HEK293T (cell line): ENCODE measurements at regions not wholly inside any gene's neighbourhood (a gene's known extent, or its start where the extent isn't known, plus 50 kb on each side); places are given as distances from the start of the nearest gene placed in this dataset.
"Not testable (repeated sequence)": the region's sequence is repeated elsewhere in the genome, so short reads cannot be mapped to it uniquely, and the experiment has no call there.

Experiments used
- BHLHE40 ChIP-seq: fragments of 450-650 bp; IDR thresholded peaks from 2 replicates; pipeline ENCODE4 v1.6.1; 2016; ENCODE audit warnings: mild to moderate bottlenecking, moderate library complexity, borderline replicate concordance
- FOXK2 ChIP-seq: fragments of 450-650 bp; IDR thresholded peaks from 2 replicates; pipeline ENCODE4 v1.6.1; 2016; ENCODE audit warnings: mild to moderate bottlenecking
- FOXM1 ChIP-seq: fragments of 450-650 bp; IDR thresholded peaks from 2 replicates; pipeline ENCODE4 v1.6.1; 2017; ENCODE audit warnings: mild to moderate bottlenecking, borderline replicate concordance
- NFRKB ChIP-seq: fragments of 450-650 bp; IDR thresholded peaks from 2 replicates; pipeline ENCODE4 v1.6.1; 2016; ENCODE audit warnings: mild to moderate bottlenecking, moderate library complexity
- SP1 ChIP-seq: fragments of 450-650 bp; IDR thresholded peaks from 2 replicates; pipeline ENCODE4 v1.6.1; 2017
- SUZ12 ChIP-seq: fragments of 450-650 bp; IDR thresholded peaks from 2 replicates; pipeline ENCODE4 v1.6.1; 2016; ENCODE audit warnings: mild to moderate bottlenecking
- TARDBP ChIP-seq: fragments of 450-650 bp; IDR thresholded peaks from 2 replicates; pipeline ENCODE4 v1.6.1; 2016

DNA sequence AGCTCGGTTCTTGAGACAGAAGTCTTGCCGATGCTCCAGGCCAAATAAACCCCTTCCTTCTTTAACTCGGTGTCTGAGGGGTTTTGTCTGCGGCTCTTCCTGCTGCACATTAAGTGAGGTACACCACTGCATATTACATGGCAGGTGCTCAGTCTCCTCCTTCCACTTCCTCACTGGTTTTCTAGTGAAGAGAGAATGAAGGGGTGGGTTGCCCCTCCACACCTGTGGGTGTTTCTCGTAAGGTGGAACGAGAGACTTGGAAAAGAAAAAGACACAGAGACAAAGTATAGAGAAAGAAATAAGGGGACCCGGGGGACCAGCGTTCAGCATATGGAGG, 138.0 kb downstream of the OR2B2 start:
- TF ChIP-seq SUZ12, FOXK2, SP1, FOXM1, BHLHE40, TARDBP, NFRKB: not testable (repeated sequence)
